ENCODE measurements at regions not wholly inside any gene's neighbourhood (a gene's known extent, or its start where the extent isn't known, plus 50 kb on each side); places are given as distances from the start of the nearest gene placed in this dataset.

- H3F3A ChIP-seq (ENCODE audit: insufficient read depth), result no peaks in the 10 kb centered on the region
- no peaks in the 10 kb centered on the region for H3K9me2 ChIP-seq (replicated peaks; ENCODE audit: insufficient read depth, low read length)
- H3K79me2 ChIP-seq (ENCODE audit: insufficient read depth, low read length), result peaks cover 10% of the 10 kb centered on the region; the same call in 1 of the 2 replicates
- no peak overlapping the region for H3K27ac ChIP-seq (ENCODE audit: low read depth, low read length)
- H3K36me3 ChIP-seq (ENCODE audit: low read length), result 0 out of 2 replicates have a peak, but pooled peaks cover 2% of the 10 kb centered on the region
- H3K27me3 ChIP-seq (ENCODE audit: low read length), result no peaks in the 10 kb centered on the region
- TF ChIP-seq EZH2phosphoT487 (conservative IDR thresholded peaks at IDR 0.05; ENCODE audit: low read length), result no peak
- no peak for TF ChIP-seq CTCF (IDR thresholded peaks at IDR 0.05; ENCODE audit: insufficient read depth, low read length, poor library complexity, severe bottlenecking)
- no peaks in the 10 kb centered on the region for H3K9me3 ChIP-seq (ENCODE audit: insufficient read depth, low read length)
- H3K4me3 ChIP-seq (ENCODE audit: insufficient read depth, low read length, poor library complexity, severe bottlenecking), result no peak overlapping the region
- no peak overlapping the region for H3K4me2 ChIP-seq (ENCODE audit: low read depth, low read length, poor library complexity, severe bottlenecking)
- no peak overlapping the region for H2AFZ ChIP-seq (ENCODE audit: low read depth, low read length, severe bottlenecking)
- H4K20me1 ChIP-seq (ENCODE audit: low read depth, low read length), result no peaks in the 10 kb centered on the region
- H3K9ac ChIP-seq (ENCODE audit: low read length), result no peak overlapping the region
Observed at GRCh38 chr6:150735341-150735851, 130.1 kb upstream of the MTHFD1L start.

- no peak overlapping the region for H3K4me3 ChIP-seq (ENCODE audit: insufficient read depth, low read length, poor library complexity, severe bottlenecking)
- no peak overlapping the region for H2AFZ ChIP-seq (ENCODE audit: low read depth, low read length, severe bottlenecking)
- no peaks in the 10 kb centered on the region for H3K27me3 ChIP-seq (ENCODE audit: low read length)
- H3K36me3 ChIP-seq (ENCODE audit: low read length), result 0 out of 2 replicates have a peak, but pooled peaks cover 2% of the 10 kb centered on the region
- H3K4me2 ChIP-seq (ENCODE audit: low read depth, low read length, poor library complexity, severe bottlenecking), result no peak overlapping the region
- H3K9me3 ChIP-seq (ENCODE audit: insufficient read depth, low read length), result no peaks in the 10 kb centered on the region
- no peak overlapping the region for H3K9ac ChIP-seq (ENCODE audit: low read length)
- H3K79me2 ChIP-seq (ENCODE audit: insufficient read depth, low read length), result peaks cover 10% of the 10 kb centered on the region; the same call in 1 of the 2 replicates
- no peak overlapping the region for H3K27ac ChIP-seq (ENCODE audit: low read depth, low read length)
- no peaks in the 10 kb centered on the region for H3K9me2 ChIP-seq (replicated peaks; ENCODE audit: insufficient read depth, low read length)
- no peaks in the 10 kb centered on the region for H4K20me1 ChIP-seq (ENCODE audit: low read depth, low read length)
- TF ChIP-seq EZH2phosphoT487 (conservative IDR thresholded peaks at IDR 0.05; ENCODE audit: low read length), result no peak
- no peak for TF ChIP-seq CTCF (IDR thresholded peaks at IDR 0.05; ENCODE audit: insufficient read depth, low read length, poor library complexity, severe bottlenecking)
- H3F3A ChIP-seq (ENCODE audit: insufficient read depth), result no peaks in the 10 kb centered on the region
Observed at GRCh38 chr6:150738092-150738629, 127.3 kb upstream of the MTHFD1L start.

GRCh38 chr6:150739711-150740349 is 125.7 kb upstream of the MTHFD1L start:
- no peak overlapping the region for H3K27ac ChIP-seq (ENCODE audit: low read depth, low read length)
- H3K27me3 ChIP-seq (ENCODE audit: low read length), result no peaks in the 10 kb centered on the region
- H3K4me2 ChIP-seq (ENCODE audit: low read depth, low read length, poor library complexity, severe bottlenecking), result no peak overlapping the region
- no peak for TF ChIP-seq EZH2phosphoT487 (conservative IDR thresholded peaks at IDR 0.05; ENCODE audit: low read length)
- TF ChIP-seq CTCF (IDR thresholded peaks at IDR 0.05; ENCODE audit: insufficient read depth, low read length, poor library complexity, severe bottlenecking), result no peak
- H3K9me2 ChIP-seq (replicated peaks; ENCODE audit: insufficient read depth, low read length), result no peaks in the 10 kb centered on the region
- H3K36me3 ChIP-seq (ENCODE audit: low read length), result 0 out of 2 replicates have a peak, but pooled peaks cover 2% of the 10 kb centered on the region
- peaks cover 10% of the 10 kb centered on the region; the same call in 1 of the 2 replicates for H3K79me2 ChIP-seq (ENCODE audit: insufficient read depth, low read length)
- H3K9me3 ChIP-seq (ENCODE audit: insufficient read depth, low read length), result no peaks in the 10 kb centered on the region
- no peaks in the 10 kb centered on the region for H4K20me1 ChIP-seq (ENCODE audit: low read depth, low read length)
- H2AFZ ChIP-seq (ENCODE audit: low read depth, low read length, severe bottlenecking), result no peak overlapping the region
- H3F3A ChIP-seq (ENCODE audit: insufficient read depth), result no peaks in the 10 kb centered on the region
- H3K4me3 ChIP-seq (ENCODE audit: insufficient read depth, low read length, poor library complexity, severe bottlenecking), result no peak overlapping the region
- no peak overlapping the region for H3K9ac ChIP-seq (ENCODE audit: low read length)

Data from SU-DHL-6 (cell line).